HepG2 (cell line): ENCODE measurements at regions not wholly inside any gene's neighbourhood (a gene's known extent, or its start where the extent isn't known, plus 50 kb on each side); places are given as distances from the start of the nearest gene placed in this dataset.

Source experiments
- ATAC-seq: fragments of 200-7000 bp; cut with Tn5 transposase; 3 replicates; pipeline ENCODE4 v1.9.1; 2020; ENCODE audit warnings: mild to moderate bottlenecking, moderate library complexity
- BruUV-seq: library from RNA; stranded (reverse); fragments of 400-500 nt; replicated peaks from 2 replicates; lab custom pipeline; 2021; lab: Mats Ljungman, UMichigan
- CTCF ChIA-PET: fragments of 300-600 bp; formaldehyde crosslinking; extraction: SDS; loops from one replicate; lab custom pipeline; 2021; ENCODE audit warnings: low total read pairs, inconsistent platforms, low intra/inter-chr PET ratio; lab: Yijun Ruan, JAX
- POLR2A ChIA-PET: fragments of 350-600 bp; sonication (Branson Sonifier 250); formaldehyde crosslinking; loops from one replicate; lab custom pipeline; 2020; ENCODE audit warnings: antibody characterized with exemption, inconsistent platforms; lab: Yijun Ruan, JAX
- DNase-seq: peaks from one replicate; pipeline ENCODE4 v3.0.0-alpha.2; 2015; ENCODE audit warnings: low spot score
- FAIRE-seq: peaks from 3 replicates; lab custom pipeline; 2011; peaks lifted over from hg19 to GRCh38; lab: Jason Lieb, UNC
- H2AFZ ChIP-seq: one replicate; pipeline ENCODE4 v1.6.1; 2011; ENCODE audit warnings: low read length, inconsistent platforms
- H3K27ac ChIP-seq: fragments of 300-600 bp; 3 replicates; pipeline ENCODE4 v1.8.0; 2011; ENCODE audit warnings: mixed run types, mild to moderate bottlenecking, mixed read lengths, low read length, inconsistent platforms; ENCODE audit not compliant: insufficient read depth; ENCODE audit errors: extremely low read length
- H3K27me3 ChIP-seq, 2 experiments: fragments of 200-600 bp in 1 of 2; 2 replicates in 1 of 2; 3 replicates in 1 of 2; pipeline versions ENCODE4 v1.6.0 to v1.8.0; 2011; ENCODE audit warnings: low read length in 2 of 2, mild to moderate bottlenecking in 2 of 2, moderate library complexity in 2 of 2, inconsistent platforms in 1 of 2; ENCODE audit not compliant: insufficient read depth in 2 of 2, control insufficient read depth in 1 of 2
- H3K36me3 ChIP-seq, 2 experiments: fragments of 200-600 bp in 1 of 2; replicated peaks in 1 of 2; 2 replicates in 1 of 2; 3 replicates in 1 of 2; pipeline versions ENCODE4 v1.5.1 to v1.8.0; 2011; ENCODE audit warnings: low read length in 2 of 2, inconsistent platforms in 1 of 2; ENCODE audit not compliant: insufficient read depth in 2 of 2, control insufficient read depth in 1 of 2
- H3K4me1 ChIP-seq: 2 replicates; pipeline ENCODE4 v1.5.1; 2012; ENCODE audit warnings: low read length, inconsistent platforms; ENCODE audit not compliant: insufficient read depth
- H3K4me2 ChIP-seq: 2 replicates; pipeline ENCODE4 v1.6.0; 2011; ENCODE audit warnings: low read depth, low read length, inconsistent platforms
- H3K4me3 ChIP-seq, 3 experiments: fragments of 200-600 bp in 1 of 3; sonication (generic), shearing (Covaris generic) in 1 of 3; replicated peaks in 1 of 3; 2 replicates each; pipeline ENCODE4 v1.5.1; 2011 to 2016; ENCODE audit warnings: low read length in 3 of 3, inconsistent platforms in 2 of 3, low read depth in 2 of 3, mild to moderate bottlenecking in 2 of 3, control low read depth in 1 of 3, mixed read lengths in 1 of 3; ENCODE audit not compliant: insufficient read depth in 1 of 3
- H3K79me2 ChIP-seq: one replicate; pipeline ENCODE4 v1.6.1; 2011; ENCODE audit warnings: low read length, inconsistent platforms; ENCODE audit not compliant: insufficient read depth
- H3K9ac ChIP-seq: 2 replicates; pipeline ENCODE4 v1.6.0; 2011; ENCODE audit warnings: mild to moderate bottlenecking, low read depth, low read length, inconsistent platforms; ENCODE audit not compliant: insufficient read depth
- H3K9me3 ChIP-seq: 2 replicates; pipeline ENCODE4 v1.5.1; 2012; ENCODE audit warnings: mild to moderate bottlenecking, low read length
- H4K20me1 ChIP-seq: 2 replicates; pipeline ENCODE4 v1.6.0; 2011; ENCODE audit warnings: inconsistent platforms, mild to moderate bottlenecking, low read length, moderate library complexity; ENCODE audit not compliant: insufficient read depth
- BORCS8-MEF2B ChIP-seq: sonication (generic); formaldehyde crosslinking; IDR thresholded peaks from 2 replicates; pipeline ENCODE4 v1.8.0; 2022; ENCODE audit warnings: mild to moderate bottlenecking, missing genetic modification reagents
- GABPA ChIP-seq, 2 experiments: IDR thresholded peaks; 2 replicates each; pipeline ENCODE4 v1.6.1; 2011 to 2016; ENCODE audit warnings: low read depth in 2 of 2, low read length in 1 of 2, missing biosample characterization in 1 of 2, missing genetic modification characterization in 1 of 2
- HDAC1 ChIP-seq: sonication (generic); formaldehyde crosslinking; IDR thresholded peaks from 2 replicates; pipeline ENCODE4 v1.5.1; 2020; ENCODE audit warnings: mild to moderate bottlenecking, missing genetic modification reagents
- HNF4A ChIP-seq: sonication (generic); formaldehyde crosslinking; IDR thresholded peaks from 2 replicates; pipeline ENCODE4 v1.4.0; 2020; ENCODE audit warnings: missing genetic modification reagents
- NCOA1 ChIP-seq: sonication (generic); formaldehyde crosslinking; IDR thresholded peaks from 2 replicates; pipeline ENCODE4 v1.9.0; 2021; ENCODE audit warnings: missing genetic modification reagents
- NFE2 ChIP-seq: sonication (generic); formaldehyde crosslinking; IDR thresholded peaks from 2 replicates; pipeline ENCODE4 v1.4.0; 2020; ENCODE audit warnings: missing genetic modification reagents
- RARG ChIP-seq: sonication (generic); formaldehyde crosslinking; IDR thresholded peaks from 2 replicates; pipeline ENCODE4 v1.4.0; 2020; ENCODE audit warnings: low read depth, mild to moderate bottlenecking, missing genetic modification reagents
- TCF12 ChIP-seq, 2 experiments: fragments of 450-650 bp in 1 of 2; sonication (generic) in 1 of 2; formaldehyde crosslinking in 1 of 2; IDR thresholded peaks; 2 replicates each; pipeline versions ENCODE4 v1.6.1 to v1.8.0; 2017 to 2022; ENCODE audit warnings: antibody characterized with exemption in 1 of 2, mild to moderate bottlenecking in 1 of 2, missing genetic modification reagents in 1 of 2, moderate library complexity in 1 of 2
- ZNF451 ChIP-seq: sonication (generic); formaldehyde crosslinking; IDR thresholded peaks from 2 replicates; pipeline ENCODE4 v1.5.0; 2020; ENCODE audit warnings: mild to moderate bottlenecking, missing genetic modification reagents
- ZNF761 ChIP-seq: sonication (generic); formaldehyde crosslinking; conservative IDR thresholded peaks from 2 replicates; pipeline ENCODE4 v1.4.0; 2020; ENCODE audit warnings: mild to moderate bottlenecking, missing genetic modification reagents
- ZSCAN29 ChIP-seq: sonication (generic); formaldehyde crosslinking; conservative IDR thresholded peaks from 2 replicates; pipeline ENCODE4 v1.4.0; 2020; ENCODE audit warnings: mild to moderate bottlenecking, missing genetic modification reagents
- ZSCAN30 ChIP-seq: sonication (generic); formaldehyde crosslinking; IDR thresholded peaks from 2 replicates; pipeline ENCODE4 v1.5.0; 2020; ENCODE audit warnings: mild to moderate bottlenecking, missing genetic modification reagents
- WGBS: methylation state at CpG from one replicate; pipeline ENCODE4 v1.1.6; 2017; ENCODE audit warnings: low lambda C conversion rate; 5-methylcytosine and 5-hydroxymethylcytosine counted together
- in situ Hi-C: cut with HindIII; loops from 2 replicates; pipeline ENCODE4 v1.10.0; 2017; ENCODE audit warnings: low pct_unique_long_range_greater_than_20kb; ENCODE audit not compliant: extremely low pct_ligation_motif_present
- intact Hi-C: fragments of 100-400 bp; cut with micrococcal nuclease; formaldehyde crosslinking; loops from one replicate; pipeline ENCODE4 v1.10.0; 2022; ENCODE audit not compliant: unreplicated experiment
- TF ChIP-seq, protein P1 (sequence below), 2 experiments: sonication (generic) in 1 of 2; formaldehyde crosslinking in 1 of 2; IDR thresholded peaks; 2 replicates each; pipeline versions ENCODE4 v1.4.0 to v1.6.1; 2018 to 2020; ENCODE audit warnings: missing genetic modification reagents in 2 of 2, borderline replicate concordance in 1 of 2, low read depth in 1 of 2, mild to moderate bottlenecking in 1 of 2, missing biosample characterization in 1 of 2
- TF ChIP-seq, protein P2 (sequence below): sonication (generic); formaldehyde crosslinking; conservative IDR thresholded peaks from 2 replicates; pipeline ENCODE4 v1.4.0; 2020; ENCODE audit warnings: missing genetic modification reagents
- TF ChIP-seq, protein P3 (sequence below): sonication (generic); formaldehyde crosslinking; IDR thresholded peaks from 2 replicates; pipeline ENCODE4 v1.8.0; 2022; ENCODE audit warnings: mild to moderate bottlenecking, missing genetic modification reagents
- TF ChIP-seq, protein P4 (sequence below): sonication (generic); formaldehyde crosslinking; IDR thresholded peaks from 2 replicates; pipeline ENCODE4 v1.4.0; 2020; ENCODE audit warnings: missing genetic modification reagents, borderline replicate concordance

DNA sequence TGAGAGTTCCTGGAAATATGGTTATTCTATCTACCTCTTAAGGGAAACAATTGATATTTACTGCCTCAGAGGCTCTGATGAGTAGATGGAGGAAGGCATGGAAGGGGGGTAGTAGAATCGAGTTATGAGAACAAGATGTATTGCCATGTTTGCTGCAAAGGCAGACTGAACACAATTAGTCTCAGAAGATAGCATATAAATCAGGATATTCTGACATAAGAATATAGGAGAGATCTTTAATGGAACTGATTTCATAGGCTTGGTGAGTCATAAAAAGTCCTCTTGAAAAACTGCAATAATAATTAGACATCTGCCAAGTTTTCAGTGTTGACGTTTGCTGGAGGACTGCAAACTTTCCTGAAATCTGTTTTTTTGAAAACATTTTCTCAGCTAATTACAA lies 636.1 kb downstream of the TMTC2 start:
- Histone ChIP-seq H3K27ac (no peak overlapping the region), H3K4me3 (no peak overlapping the region), H2AFZ (no peak overlapping the region), H3K4me1 (no peaks in the 10 kb centered on the region), H3K9ac (no peak overlapping the region), H3K9me3 (peaks cover 38% of the 10 kb centered on the region), H3K4me2 (no peak overlapping the region), H4K20me1 (no peaks in the 10 kb centered on the region), H3K36me3 (no peaks in the 10 kb centered on the region), H3K27me3 (no peaks in the 10 kb centered on the region), H3K79me2 (no peaks in the 10 kb centered on the region)
- 0% methylated on average over 2 of the region's 2 CpGs for WGBS
- POLR2A ChIA-PET = no interaction called here
- in situ Hi-C loops (no loop called here), intact Hi-C loops (no loop called here)
- no peak for ATAC-seq
- FAIRE-seq = no peak
- CTCF ChIA-PET = no interaction called here
- BruUV-seq = no TSS peak
- no peak for DNase-seq
- no peak for TF ChIP-seq GABPA (IDR thresholded peaks at IDR 0.05; ENCODE audit: low read depth, low read length)
- TF ChIP-seq GABPA (CRISPR knock-in tag; IDR thresholded peaks at IDR 0.05; ENCODE audit: low read depth) = no peak
- TF ChIP-seq ZNF761 (CRISPR knock-in tag) = no peak
- TF ChIP-seq BORCS8-MEF2B (CRISPR knock-in tag) = no peak
- no peak for TF ChIP-seq HDAC1 (CRISPR knock-in tag)
- no peak for TF ChIP-seq NCOA1
- no peak for TF ChIP-seq ZSCAN29 (CRISPR knock-in tag)
- no peak for TF ChIP-seq TCF12 (IDR thresholded peaks at IDR 0.05)
- TF ChIP-seq TCF12 (CRISPR knock-in tag; IDR thresholded peaks at IDR 0.05) = no peak
- TF ChIP-seq, protein P1, sequence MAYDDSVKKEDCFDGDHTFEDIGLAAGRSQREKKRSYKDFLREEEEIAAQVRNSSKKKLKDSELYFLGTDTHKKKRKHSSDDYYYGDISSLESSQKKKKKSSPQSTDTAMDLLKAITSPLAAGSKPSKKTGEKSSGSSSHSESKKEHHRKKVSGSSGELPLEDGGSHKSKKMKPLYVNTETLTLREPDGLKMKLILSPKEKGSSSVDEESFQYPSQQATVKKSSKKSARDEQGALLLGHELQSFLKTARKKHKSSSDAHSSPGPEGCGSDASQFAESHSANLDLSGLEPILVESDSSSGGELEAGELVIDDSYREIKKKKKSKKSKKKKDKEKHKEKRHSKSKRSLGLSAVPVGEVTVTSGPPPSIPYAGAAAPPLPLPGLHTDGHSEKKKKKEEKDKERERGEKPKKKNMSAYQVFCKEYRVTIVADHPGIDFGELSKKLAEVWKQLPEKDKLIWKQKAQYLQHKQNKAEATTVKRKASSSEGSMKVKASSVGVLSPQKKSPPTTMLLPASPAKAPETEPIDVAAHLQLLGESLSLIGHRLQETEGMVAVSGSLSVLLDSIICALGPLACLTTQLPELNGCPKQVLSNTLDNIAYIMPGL (CRISPR knock-in tag; IDR thresholded peaks at IDR 0.05; ENCODE audit: borderline replicate concordance in 1 of 2, low read depth in 1 of 2) = no peak
- no peak for TF ChIP-seq RARG (CRISPR knock-in tag)
- TF ChIP-seq, protein P2, sequence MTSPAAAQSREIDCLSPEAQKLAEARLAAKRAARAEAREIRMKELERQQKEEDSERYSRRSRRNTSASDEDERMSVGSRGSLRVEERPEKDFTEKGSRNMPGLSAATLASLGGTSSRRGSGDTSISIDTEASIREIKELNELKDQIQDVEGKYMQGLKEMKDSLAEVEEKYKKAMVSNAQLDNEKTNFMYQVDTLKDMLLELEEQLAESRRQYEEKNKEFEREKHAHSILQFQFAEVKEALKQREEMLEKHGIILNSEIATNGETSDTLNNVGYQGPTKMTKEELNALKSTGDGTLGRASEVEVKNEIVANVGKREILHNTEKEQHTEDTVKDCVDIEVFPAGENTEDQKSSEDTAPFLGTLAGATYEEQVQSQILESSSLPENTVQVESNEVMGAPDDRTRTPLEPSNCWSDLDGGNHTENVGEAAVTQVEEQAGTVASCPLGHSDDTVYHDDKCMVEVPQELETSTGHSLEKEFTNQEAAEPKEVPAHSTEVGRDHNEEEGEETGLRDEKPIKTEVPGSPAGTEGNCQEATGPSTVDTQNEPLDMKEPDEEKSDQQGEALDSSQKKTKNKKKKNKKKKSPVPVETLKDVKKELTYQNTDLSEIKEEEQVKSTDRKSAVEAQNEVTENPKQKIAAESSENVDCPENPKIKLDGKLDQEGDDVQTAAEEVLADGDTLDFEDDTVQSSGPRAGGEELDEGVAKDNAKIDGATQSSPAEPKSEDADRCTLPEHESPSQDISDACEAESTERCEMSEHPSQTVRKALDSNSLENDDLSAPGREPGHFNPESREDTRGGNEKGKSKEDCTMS (CRISPR knock-in tag) = no peak
- no peak for TF ChIP-seq ZSCAN30
- TF ChIP-seq, protein P3, sequence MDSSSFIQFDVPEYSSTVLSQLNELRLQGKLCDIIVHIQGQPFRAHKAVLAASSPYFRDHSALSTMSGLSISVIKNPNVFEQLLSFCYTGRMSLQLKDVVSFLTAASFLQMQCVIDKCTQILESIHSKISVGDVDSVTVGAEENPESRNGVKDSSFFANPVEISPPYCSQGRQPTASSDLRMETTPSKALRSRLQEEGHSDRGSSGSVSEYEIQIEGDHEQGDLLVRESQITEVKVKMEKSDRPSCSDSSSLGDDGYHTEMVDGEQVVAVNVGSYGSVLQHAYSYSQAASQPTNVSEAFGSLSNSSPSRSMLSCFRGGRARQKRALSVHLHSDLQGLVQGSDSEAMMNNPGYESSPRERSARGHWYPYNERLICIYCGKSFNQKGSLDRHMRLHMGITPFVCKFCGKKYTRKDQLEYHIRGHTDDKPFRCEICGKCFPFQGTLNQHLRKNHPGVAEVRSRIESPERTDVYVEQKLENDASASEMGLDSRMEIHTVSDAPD (CRISPR knock-in tag) = no peak
- no peak for TF ChIP-seq ZNF451 (CRISPR knock-in tag)
- TF ChIP-seq HNF4A = no peak
- TF ChIP-seq, protein P4, sequence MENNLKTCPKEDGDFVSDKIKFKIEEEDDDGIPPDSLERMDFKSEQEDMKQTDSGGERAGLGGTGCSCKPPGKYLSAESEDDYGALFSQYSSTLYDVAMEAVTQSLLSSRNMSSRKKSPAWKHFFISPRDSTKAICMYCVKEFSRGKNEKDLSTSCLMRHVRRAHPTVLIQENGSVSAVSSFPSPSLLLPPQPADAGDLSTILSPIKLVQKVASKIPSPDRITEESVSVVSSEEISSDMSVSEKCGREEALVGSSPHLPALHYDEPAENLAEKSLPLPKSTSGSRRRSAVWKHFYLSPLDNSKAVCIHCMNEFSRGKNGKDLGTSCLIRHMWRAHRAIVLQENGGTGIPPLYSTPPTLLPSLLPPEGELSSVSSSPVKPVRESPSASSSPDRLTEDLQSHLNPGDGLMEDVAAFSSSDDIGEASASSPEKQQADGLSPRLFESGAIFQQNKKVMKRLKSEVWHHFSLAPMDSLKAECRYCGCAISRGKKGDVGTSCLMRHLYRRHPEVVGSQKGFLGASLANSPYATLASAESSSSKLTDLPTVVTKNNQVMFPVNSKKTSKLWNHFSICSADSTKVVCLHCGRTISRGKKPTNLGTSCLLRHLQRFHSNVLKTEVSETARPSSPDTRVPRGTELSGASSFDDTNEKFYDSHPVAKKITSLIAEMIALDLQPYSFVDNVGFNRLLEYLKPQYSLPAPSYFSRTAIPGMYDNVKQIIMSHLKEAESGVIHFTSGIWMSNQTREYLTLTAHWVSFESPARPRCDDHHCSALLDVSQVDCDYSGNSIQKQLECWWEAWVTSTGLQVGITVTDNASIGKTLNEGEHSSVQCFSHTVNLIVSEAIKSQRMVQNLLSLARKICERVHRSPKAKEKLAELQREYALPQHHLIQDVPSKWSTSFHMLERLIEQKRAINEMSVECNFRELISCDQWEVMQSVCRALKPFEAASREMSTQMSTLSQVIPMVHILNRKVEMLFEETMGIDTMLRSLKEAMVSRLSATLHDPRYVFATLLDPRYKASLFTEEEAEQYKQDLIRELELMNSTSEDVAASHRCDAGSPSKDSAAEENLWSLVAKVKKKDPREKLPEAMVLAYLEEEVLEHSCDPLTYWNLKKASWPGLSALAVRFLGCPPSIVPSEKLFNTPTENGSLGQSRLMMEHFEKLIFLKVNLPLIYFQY (CRISPR knock-in tag) = no peak
- no peak for TF ChIP-seq NFE2 (CRISPR knock-in tag)
